H1 (cell line): ENCODE measurements at regions not wholly inside any gene's neighbourhood (a gene's known extent, or its start where the extent isn't known, plus 50 kb on each side); places are given as distances from the start of the nearest gene placed in this dataset.
"Not testable (repeated sequence)": the region's sequence is repeated elsewhere in the genome, so short reads cannot be mapped to it uniquely, and the experiment has no call there.

Source experiments
- ASH2L ChIP-seq: fragments of 200-600, 300-600 bp; sonication (generic); IDR thresholded peaks from one replicate; pipeline ENCODE4 v1.7.1; 2017; ENCODE audit warnings: low read length
- CBX8 ChIP-seq: fragments of 300-800, 300-1000 bp; sonication (generic); IDR thresholded peaks from 2 replicates; pipeline ENCODE4 v1.7.1; 2016; ENCODE audit warnings: low read depth, low read length, borderline replicate concordance
- EP300 ChIP-seq, 2 experiments: IDR thresholded peaks; 1 replicate in 1 of 2; 2 replicates in 1 of 2; pipeline ENCODE4 v1.6.1; 2011 to 2012; ENCODE audit warnings: low read depth in 2 of 2, low read length in 2 of 2, mild to moderate bottlenecking in 2 of 2, borderline replicate concordance in 1 of 2, inconsistent platforms in 1 of 2, moderate library complexity in 1 of 2
- GTF2F1 ChIP-seq: IDR thresholded peaks from 2 replicates; pipeline ENCODE4 v1.6.1; 2012; ENCODE audit warnings: low read depth, low read length, improper control_type of control experiment, borderline replicate concordance
- JUN ChIP-seq: IDR thresholded peaks from 2 replicates; pipeline ENCODE4 v1.6.1; 2011; ENCODE audit warnings: low read depth, mild to moderate bottlenecking, improper control_type of control experiment, low read length
- POLR2A ChIP-seq, 2 experiments: IDR thresholded peaks; 1 replicate in 1 of 2; 2 replicates in 1 of 2; pipeline ENCODE4 v1.6.1; 2011; ENCODE audit warnings: low read depth in 2 of 2, low read length in 2 of 2, mild to moderate bottlenecking in 2 of 2; ENCODE audit errors: control extremely low read depth in 1 of 2
- RBBP5 ChIP-seq: IDR thresholded peaks from 2 replicates; pipeline ENCODE4 v1.7.1; 2012; ENCODE audit warnings: low read depth, mild to moderate bottlenecking, inconsistent platforms, low read length, moderate library complexity, borderline replicate concordance
- RFX5 ChIP-seq: IDR thresholded peaks from 2 replicates; pipeline ENCODE4 v1.6.1; 2011; ENCODE audit warnings: low read depth, low read length, improper control_type of control experiment, borderline replicate concordance
- RNF2 ChIP-seq: fragments of 200-900, 300-1000 bp; sonication (generic); IDR thresholded peaks from 2 replicates; pipeline ENCODE4 v1.7.1; 2016; ENCODE audit warnings: borderline replicate concordance, low read depth, mild to moderate bottlenecking, antibody characterized with exemption, low read length; ENCODE audit not compliant: poor library complexity, severe bottlenecking; ENCODE audit errors: missing control alignments
- SP1 ChIP-seq: IDR thresholded peaks from 2 replicates; pipeline ENCODE4 v1.6.1; 2011; ENCODE audit warnings: low read depth, low read length
- SRF ChIP-seq: IDR thresholded peaks from 2 replicates; pipeline ENCODE4 v1.6.1; 2011; ENCODE audit warnings: mild to moderate bottlenecking, low read depth, low read length, moderate library complexity
- TAF1 ChIP-seq: IDR thresholded peaks from 2 replicates; pipeline ENCODE4 v1.6.1; 2011; ENCODE audit warnings: mild to moderate bottlenecking, low read depth, low read length
- TF ChIP-seq, protein P1 (sequence below), 3 experiments: IDR thresholded peaks; 1 replicate in 2 of 3; 2 replicates in 1 of 3; pipeline versions ENCODE4 v1.5.1 to v1.6.1; 2011; ENCODE audit warnings: low read length in 3 of 3, mild to moderate bottlenecking in 3 of 3, inconsistent platforms in 2 of 3, low read depth in 1 of 3, moderate library complexity in 1 of 3; ENCODE audit not compliant: insufficient read depth in 1 of 3; ENCODE audit errors: control extremely low read depth in 1 of 3
- TF ChIP-seq, protein P2 (sequence below): IDR thresholded peaks from 2 replicates; pipeline ENCODE4 v1.6.1; 2012; ENCODE audit warnings: low read length, inconsistent platforms

DNA sequence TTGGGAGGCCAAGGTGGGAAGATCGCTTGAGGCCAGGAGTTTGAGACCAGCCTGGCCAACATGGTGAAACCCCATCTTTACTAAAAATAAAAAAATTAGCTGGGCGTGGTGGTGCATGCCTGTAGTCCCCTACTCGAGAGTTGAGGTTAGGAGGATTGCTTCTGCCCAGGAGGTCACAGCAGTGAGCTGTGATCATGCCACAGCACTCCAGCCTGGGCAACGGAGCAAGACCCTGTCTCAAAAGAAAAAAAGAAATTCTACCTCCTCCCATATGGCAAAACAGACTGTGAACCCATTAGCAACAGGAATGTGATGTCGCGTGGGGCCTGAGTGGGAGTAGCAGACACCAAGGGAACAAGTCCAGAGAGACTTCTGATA, 99.7 kb upstream of the MED13L start:
- TF ChIP-seq, protein P1, sequence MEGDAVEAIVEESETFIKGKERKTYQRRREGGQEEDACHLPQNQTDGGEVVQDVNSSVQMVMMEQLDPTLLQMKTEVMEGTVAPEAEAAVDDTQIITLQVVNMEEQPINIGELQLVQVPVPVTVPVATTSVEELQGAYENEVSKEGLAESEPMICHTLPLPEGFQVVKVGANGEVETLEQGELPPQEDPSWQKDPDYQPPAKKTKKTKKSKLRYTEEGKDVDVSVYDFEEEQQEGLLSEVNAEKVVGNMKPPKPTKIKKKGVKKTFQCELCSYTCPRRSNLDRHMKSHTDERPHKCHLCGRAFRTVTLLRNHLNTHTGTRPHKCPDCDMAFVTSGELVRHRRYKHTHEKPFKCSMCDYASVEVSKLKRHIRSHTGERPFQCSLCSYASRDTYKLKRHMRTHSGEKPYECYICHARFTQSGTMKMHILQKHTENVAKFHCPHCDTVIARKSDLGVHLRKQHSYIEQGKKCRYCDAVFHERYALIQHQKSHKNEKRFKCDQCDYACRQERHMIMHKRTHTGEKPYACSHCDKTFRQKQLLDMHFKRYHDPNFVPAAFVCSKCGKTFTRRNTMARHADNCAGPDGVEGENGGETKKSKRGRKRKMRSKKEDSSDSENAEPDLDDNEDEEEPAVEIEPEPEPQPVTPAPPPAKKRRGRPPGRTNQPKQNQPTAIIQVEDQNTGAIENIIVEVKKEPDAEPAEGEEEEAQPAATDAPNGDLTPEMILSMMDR (IDR thresholded peaks at IDR 0.05; ENCODE audit: control extremely low read depth in 1 of 3, insufficient read depth in 1 of 3, low read depth in 1 of 3, low read length in 3 of 3), result not testable (repeated sequence)
- TF ChIP-seq SP1; GTF2F1; RNF2; ASH2L; EP300 (IDR thresholded peaks at IDR 0.05; ENCODE audit: borderline replicate concordance in 1 of 2, low read depth in 2 of 2, low read length in 2 of 2); RFX5; JUN; CBX8; SRF; TAF1; RBBP5; POLR2A (IDR thresholded peaks at IDR 0.05; ENCODE audit: control extremely low read depth in 1 of 2, low read depth in 2 of 2, low read length in 2 of 2): not testable (repeated sequence)
- TF ChIP-seq, protein P2, sequence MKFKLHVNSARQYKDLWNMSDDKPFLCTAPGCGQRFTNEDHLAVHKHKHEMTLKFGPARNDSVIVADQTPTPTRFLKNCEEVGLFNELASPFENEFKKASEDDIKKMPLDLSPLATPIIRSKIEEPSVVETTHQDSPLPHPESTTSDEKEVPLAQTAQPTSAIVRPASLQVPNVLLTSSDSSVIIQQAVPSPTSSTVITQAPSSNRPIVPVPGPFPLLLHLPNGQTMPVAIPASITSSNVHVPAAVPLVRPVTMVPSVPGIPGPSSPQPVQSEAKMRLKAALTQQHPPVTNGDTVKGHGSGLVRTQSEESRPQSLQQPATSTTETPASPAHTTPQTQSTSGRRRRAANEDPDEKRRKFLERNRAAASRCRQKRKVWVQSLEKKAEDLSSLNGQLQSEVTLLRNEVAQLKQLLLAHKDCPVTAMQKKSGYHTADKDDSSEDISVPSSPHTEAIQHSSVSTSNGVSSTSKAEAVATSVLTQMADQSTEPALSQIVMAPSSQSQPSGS, result not testable (repeated sequence)
